ENCODE measurements at regions not wholly inside any gene's neighbourhood (a gene's known extent, or its start where the extent isn't known, plus 50 kb on each side); places are given as distances from the start of the nearest gene placed in this dataset.

GRCh38 chr3:188088948-188089685 is 64.8 kb upstream of the LPP start:
- Histone ChIP-seq H3K9me3 (ENCODE audit: control insufficient read depth, low read length) (no peaks in the 10 kb centered on the region), H3K9ac (ENCODE audit: low read length) (no peak overlapping the region), H3K36me3 (ENCODE audit: control insufficient read depth, insufficient read depth, low read length) (no peaks in the 10 kb centered on the region), H3K4me1 (ENCODE audit: control insufficient read depth, insufficient read depth, low read length) (peaks cover 8% of the 10 kb centered on the region), H3K27me3 (ENCODE audit: control insufficient read depth, insufficient read depth, low read length) (no peaks in the 10 kb centered on the region), H3K4me3 (ENCODE audit: low read length) (no peak overlapping the region)

GRCh38 chr3:188090620-188091309 is 63.2 kb upstream of the LPP start:
- H3K9ac ChIP-seq (ENCODE audit: low read length): no peak overlapping the region
- H3K4me1 ChIP-seq (ENCODE audit: control insufficient read depth, insufficient read depth, low read length): peaks cover 4% of the 10 kb centered on the region
- no peak overlapping the region for H3K4me3 ChIP-seq (ENCODE audit: low read length)
- no peaks in the 10 kb centered on the region for H3K27me3 ChIP-seq (ENCODE audit: control insufficient read depth, insufficient read depth, low read length)
- no peaks in the 10 kb centered on the region for H3K9me3 ChIP-seq (ENCODE audit: control insufficient read depth, low read length)
- no peaks in the 10 kb centered on the region for H3K36me3 ChIP-seq (ENCODE audit: control insufficient read depth, insufficient read depth, low read length)

- Histone ChIP-seq H3K36me3 (ENCODE audit: control insufficient read depth, insufficient read depth, low read length) (no peaks in the 10 kb centered on the region), H3K27me3 (ENCODE audit: control insufficient read depth, insufficient read depth, low read length) (no peaks in the 10 kb centered on the region), H3K4me1 (ENCODE audit: control insufficient read depth, insufficient read depth, low read length) (no peaks in the 10 kb centered on the region), H3K9me3 (ENCODE audit: control insufficient read depth, low read length) (no peaks in the 10 kb centered on the region), H3K4me3 (ENCODE audit: low read length) (no peak overlapping the region), H3K9ac (ENCODE audit: low read length) (no peak overlapping the region)
Measured at GRCh38 chr3:188091746-188092145, 62.2 kb upstream of the LPP start.

- H3K4me1 ChIP-seq (ENCODE audit: control insufficient read depth, insufficient read depth, low read length): no peaks in the 10 kb centered on the region
- H3K9me3 ChIP-seq (ENCODE audit: control insufficient read depth, low read length): no peaks in the 10 kb centered on the region
- H3K36me3 ChIP-seq (ENCODE audit: control insufficient read depth, insufficient read depth, low read length): no peaks in the 10 kb centered on the region
- H3K9ac ChIP-seq (ENCODE audit: low read length): no peak overlapping the region
- H3K4me3 ChIP-seq (ENCODE audit: low read length): no peak overlapping the region
- H3K27me3 ChIP-seq (ENCODE audit: control insufficient read depth, insufficient read depth, low read length): no peaks in the 10 kb centered on the region
Measured at GRCh38 chr3:188092648-188093047, 61.3 kb upstream of the LPP start.

- no peaks in the 10 kb centered on the region for H3K4me1 ChIP-seq (ENCODE audit: control insufficient read depth, insufficient read depth, low read length)
- H3K4me3 ChIP-seq (ENCODE audit: low read length): no peak overlapping the region
- no peaks in the 10 kb centered on the region for H3K27me3 ChIP-seq (ENCODE audit: control insufficient read depth, insufficient read depth, low read length)
- H3K9me3 ChIP-seq (ENCODE audit: control insufficient read depth, low read length): no peaks in the 10 kb centered on the region
- no peaks in the 10 kb centered on the region for H3K36me3 ChIP-seq (ENCODE audit: control insufficient read depth, insufficient read depth, low read length)
- no peak overlapping the region for H3K9ac ChIP-seq (ENCODE audit: low read length)
Measured at GRCh38 chr3:188095431-188095830, 58.5 kb upstream of the LPP start.

GRCh38 chr3:188097791-188098190 is 56.2 kb upstream of the LPP start:
- Histone ChIP-seq H3K9me3 (ENCODE audit: control insufficient read depth, low read length) (no peaks in the 10 kb centered on the region), H3K4me3 (ENCODE audit: low read length) (no peak overlapping the region)

GRCh38 chr3:188099907-188100306 is 54.0 kb upstream of the LPP start:
- no peaks in the 10 kb centered on the region for H3K27me3 ChIP-seq (ENCODE audit: control insufficient read depth, insufficient read depth, low read length)
- no peaks in the 10 kb centered on the region for H3K36me3 ChIP-seq (ENCODE audit: control insufficient read depth, insufficient read depth, low read length)
- H3K9me3 ChIP-seq (ENCODE audit: control insufficient read depth, low read length): no peaks in the 10 kb centered on the region
- H3K4me3 ChIP-seq (ENCODE audit: low read length): no peak overlapping the region
- H3K4me1 ChIP-seq (ENCODE audit: control insufficient read depth, insufficient read depth, low read length): no peaks in the 10 kb centered on the region
- H3K9ac ChIP-seq (ENCODE audit: low read length): no peak overlapping the region

More at GRCh38 chr3:188097791-188098190, 56.2 kb upstream of the LPP start:
- Histone ChIP-seq H3K4me1 (ENCODE audit: control insufficient read depth, insufficient read depth, low read length) (no peaks in the 10 kb centered on the region), H3K36me3 (ENCODE audit: control insufficient read depth, insufficient read depth, low read length) (no peaks in the 10 kb centered on the region), H3K9ac (ENCODE audit: low read length) (no peak overlapping the region), H3K27me3 (ENCODE audit: control insufficient read depth, insufficient read depth, low read length) (no peaks in the 10 kb centered on the region)

- Histone ChIP-seq H3K4me1 (ENCODE audit: control insufficient read depth, insufficient read depth, low read length) (no peaks in the 10 kb centered on the region), H3K4me3 (ENCODE audit: low read length) (no peak overlapping the region), H3K27me3 (ENCODE audit: control insufficient read depth, insufficient read depth, low read length) (no peaks in the 10 kb centered on the region), H3K9ac (ENCODE audit: low read length) (no peak overlapping the region), H3K9me3 (ENCODE audit: control insufficient read depth, low read length) (no peaks in the 10 kb centered on the region), H3K36me3 (ENCODE audit: control insufficient read depth, insufficient read depth, low read length) (no peaks in the 10 kb centered on the region)
Measured at GRCh38 chr3:188102861-188103547, 51.0 kb upstream of the LPP start.

GRCh38 chr3:188104050-188104449 is 49.9 kb upstream of the LPP start:
- Histone ChIP-seq H3K36me3 (ENCODE audit: control insufficient read depth, insufficient read depth, low read length) (no peaks in the 10 kb centered on the region), H3K9ac (ENCODE audit: low read length) (no peak overlapping the region), H3K9me3 (ENCODE audit: control insufficient read depth, low read length) (no peaks in the 10 kb centered on the region), H3K27me3 (ENCODE audit: control insufficient read depth, insufficient read depth, low read length) (no peaks in the 10 kb centered on the region), H3K4me3 (ENCODE audit: low read length) (no peak overlapping the region), H3K4me1 (ENCODE audit: control insufficient read depth, insufficient read depth, low read length) (no peaks in the 10 kb centered on the region)

All from mucosa of stomach (tissue), 1 donor.